A549 (cell line): ENCODE measurements at regions not wholly inside any gene's neighbourhood (a gene's known extent, or its start where the extent isn't known, plus 50 kb on each side); places are given as distances from the start of the nearest gene placed in this dataset.

Experiments
- ATAC-seq, 2 experiments: fragments of 200-7000 bp in 1 of 2; fragments of >200 bp in 1 of 2; cut with Nextera tagmentation in 1 of 2; cut with Tn5 transposase in 1 of 2; 3 replicates each; pipeline versions ENCODE4 v1.8.0 to v1.9.1; 2018 to 2020; ENCODE audit warnings: mild to moderate bottlenecking in 1 of 2, moderate library complexity in 1 of 2
- CTCF ChIA-PET: fragments of 300-600 bp; sonication (Branson Sonifier 250); formaldehyde crosslinking; extraction: SDS; loops from one replicate; lab custom pipeline; 2021; ENCODE audit warnings: antibody characterized with exemption, inconsistent platforms; lab: Yijun Ruan, JAX
- POLR2A ChIA-PET: fragments of 350-600 bp; formaldehyde crosslinking; extraction: SDS; loops from one replicate; lab custom pipeline; 2021; ENCODE audit warnings: antibody characterized with exemption, inconsistent platforms; lab: Yijun Ruan, JAX
- DNase-seq, 2 experiments: peaks; one replicate each; pipeline versions ENCODE4 v3.0.0 to v3.0.0-alpha.2; 2011 to 2016; ENCODE audit warnings: low read depth in 1 of 2, low spot score in 1 of 2
- FAIRE-seq: peaks from 2 replicates; lab custom pipeline; 2011; peaks lifted over from hg19 to GRCh38; lab: Jason Lieb, UNC
- H3K27ac ChIP-seq, 2 experiments: fragments of >200 bp; sonication (Bioruptor Twin); formaldehyde crosslinking; 3 replicates each; pipeline ENCODE4 v1.5.1; 2016 to 2017
- H3K4me1 ChIP-seq: fragments of >200 bp; sonication (Bioruptor Twin); formaldehyde crosslinking; 3 replicates; pipeline ENCODE4 v1.6.1; 2016
- H3K4me2 ChIP-seq: fragments of >200 bp; sonication (Bioruptor Twin); formaldehyde crosslinking; 3 replicates; pipeline ENCODE4 v1.6.1; 2016
- H3K4me3 ChIP-seq: fragments of >200 bp; sonication (Bioruptor Twin); formaldehyde crosslinking; 3 replicates; pipeline ENCODE4 v1.5.1; 2016
- H3K9me3 ChIP-seq: fragments of >200 bp; sonication (Bioruptor Twin); formaldehyde crosslinking; 3 replicates; pipeline ENCODE4 v1.6.1; 2016
- CEBPB ChIP-seq, 2 experiments: fragments of >200 bp in 1 of 2; sonication (Bioruptor Twin) in 1 of 2; formaldehyde crosslinking in 1 of 2; IDR thresholded peaks; 2 replicates each; pipeline ENCODE4 v1.6.1; 2012 to 2016
- ELK1 ChIP-seq: fragments of 150-350 bp; IDR thresholded peaks from 2 replicates; pipeline ENCODE4 v1.6.1; 2014; ENCODE audit warnings: low read depth, mild to moderate bottlenecking, low read length
- EP300 ChIP-seq, 2 experiments: fragments of >200 bp; sonication (Bioruptor Twin); formaldehyde crosslinking; IDR thresholded peaks; 2 replicates in 1 of 2; 3 replicates in 1 of 2; pipeline ENCODE4 v1.6.1; 2016 to 2017
- ESRRA ChIP-seq: fragments of 150-350 bp; IDR thresholded peaks from 2 replicates; pipeline ENCODE4 v1.6.1; 2014; ENCODE audit warnings: mild to moderate bottlenecking, low read length, borderline replicate concordance
- FOSL2 ChIP-seq, 2 experiments: fragments of 450-650 bp in 1 of 2; fragments of >200 bp in 1 of 2; sonication (Bioruptor Twin) in 1 of 2; formaldehyde crosslinking; IDR thresholded peaks; 2 replicates each; pipeline versions ENCODE4 v1.5.0 to v1.6.1; 2016 to 2020; ENCODE audit warnings: mild to moderate bottlenecking in 1 of 2, moderate library complexity in 1 of 2
- FOXS1 ChIP-seq: fragments of 250-450 bp; sonication (Bioruptor Pico); IDR thresholded peaks from 2 replicates; pipeline ENCODE4 v1.5.0; 2020; ENCODE audit warnings: mild to moderate bottlenecking, moderate library complexity
- GATA3 ChIP-seq: IDR thresholded peaks from 2 replicates; pipeline ENCODE4 v1.6.1; 2012; ENCODE audit warnings: borderline replicate concordance
- HOXB5 ChIP-seq: fragments of 250-450 bp; sonication (Bioruptor Pico); IDR thresholded peaks from 2 replicates; pipeline ENCODE4 v1.5.0; 2020; ENCODE audit warnings: mild to moderate bottlenecking, moderate library complexity
- KDM5A ChIP-seq: fragments of 200-600 bp; sonication (generic); IDR thresholded peaks from 2 replicates; pipeline ENCODE4 v1.6.1; 2016; ENCODE audit warnings: antibody characterized with exemption, mild to moderate bottlenecking
- MAFK ChIP-seq: fragments of 450-650 bp; IDR thresholded peaks from 2 replicates; pipeline ENCODE4 v1.6.1; 2014; ENCODE audit not compliant: partially characterized antibody
- MAX ChIP-seq: IDR thresholded peaks from 2 replicates; pipeline ENCODE4 v1.6.1; 2012
- MAZ ChIP-seq: fragments of 150-350 bp; IDR thresholded peaks from 2 replicates; pipeline ENCODE4 v1.6.1; 2014; ENCODE audit warnings: antibody characterized with exemption, low read depth, low read length, borderline replicate concordance
- MYC ChIP-seq: IDR thresholded peaks from 2 replicates; pipeline ENCODE4 v1.6.1; 2012; ENCODE audit warnings: mild to moderate bottlenecking, inconsistent platforms, low read length, improper control_type of control experiment, borderline replicate concordance
- NPAS2 ChIP-seq: fragments of 250-450 bp; sonication (Bioruptor Pico); IDR thresholded peaks from 2 replicates; pipeline ENCODE4 v1.8.0; 2022; ENCODE audit warnings: mild to moderate bottlenecking, moderate library complexity, borderline replicate concordance
- PBX3 ChIP-seq: IDR thresholded peaks from 2 replicates; pipeline ENCODE4 v1.6.1; 2012
- PHF8 ChIP-seq: fragments of 200-600 bp; sonication (generic); IDR thresholded peaks from 2 replicates; pipeline ENCODE4 v1.6.1; 2016; ENCODE audit warnings: low read depth, mild to moderate bottlenecking, antibody characterized with exemption, moderate library complexity, borderline replicate concordance
- POLR2AphosphoS2 ChIP-seq: conservative IDR thresholded peaks from 2 replicates; pipeline ENCODE4 v1.6.1; 2012; ENCODE audit warnings: low read length, improper control_type of control experiment, inconsistent platforms
- RAD21 ChIP-seq, 2 experiments: fragments of >200 bp in 1 of 2; sonication (Bioruptor Twin) in 1 of 2; formaldehyde crosslinking in 1 of 2; IDR thresholded peaks in 1 of 2; conservative IDR thresholded peaks in 1 of 2; 2 replicates in 1 of 2; 3 replicates in 1 of 2; pipeline ENCODE4 v1.6.1; 2012 to 2018; ENCODE audit warnings: inconsistent platforms in 1 of 2
- RARB ChIP-seq: fragments of 250-450 bp; sonication (Bioruptor Pico); IDR thresholded peaks from 2 replicates; pipeline ENCODE4 v1.8.0; 2021; ENCODE audit warnings: mild to moderate bottlenecking, moderate library complexity
- RCOR1 ChIP-seq: fragments of 150-350 bp; IDR thresholded peaks from 2 replicates; pipeline ENCODE4 v1.6.1; 2014; ENCODE audit warnings: antibody characterized with exemption, low read length, low read depth
- SREBF2 ChIP-seq: fragments of 450-650 bp; IDR thresholded peaks from 2 replicates; pipeline ENCODE4 v1.6.1; 2014; ENCODE audit warnings: mild to moderate bottlenecking, moderate library complexity
- TP53 ChIP-seq: fragments of 250-450 bp; sonication (Bioruptor Pico); IDR thresholded peaks from 2 replicates; pipeline ENCODE4 v1.5.0; 2021; ENCODE audit warnings: mild to moderate bottlenecking, moderate library complexity
- ZNF302 ChIP-seq: fragments of 250-450 bp; sonication (Bioruptor Pico); IDR thresholded peaks from 2 replicates; pipeline ENCODE4 v1.9.0; 2021; ENCODE audit warnings: inconsistent platforms, mild to moderate bottlenecking, moderate library complexity
- WGBS: methylation state at CpG from one replicate; pipeline ENCODE4 v1.1.6; 2017; ENCODE audit errors: missing lambda C conversion rate; 5-methylcytosine and 5-hydroxymethylcytosine counted together

GRCh38 chr16:65790768-65791167 lies 575.7 kb upstream of the CDH5 start:
- ChIA-PET CTCF (no interaction called here), POLR2A (no interaction called here)
- no peak for DNase-seq
- no peak for ATAC-seq
- no peak for FAIRE-seq
- Histone ChIP-seq H3K9me3 (no peaks in the 10 kb centered on the region), H3K4me2 (no peak overlapping the region), H3K27ac (no peak overlapping the region), H3K4me3 (no peak overlapping the region), H3K4me1 (no peaks in the 10 kb centered on the region)
- TF ChIP-seq CEBPB (IDR thresholded peaks at IDR 0.05) (no peak), SREBF2 (no peak), GATA3 (no peak)
- 8% methylated on average over 2 of the region's 2 CpGs for WGBS

GRCh38 chr16:65789161-65789945 lies 577.1 kb upstream of the CDH5 start:
- WGBS = 72% methylated on average over 2 of the region's 2 CpGs
- FAIRE-seq (no peak), DNase-seq (no peak), ATAC-seq (no peak)
- no peaks in the 10 kb centered on the region for H3K9me3 ChIP-seq
- no peaks in the 10 kb centered on the region for H3K4me1 ChIP-seq
- TF ChIP-seq FOSL2 (IDR thresholded peaks at IDR 0.05) (no peak), FOSL2 (CRISPR knock-in tag; IDR thresholded peaks at IDR 0.05) (no peak), RARB (CRISPR knock-in tag) (no peak), HOXB5 (CRISPR knock-in tag) (no peak), SREBF2 (no peak)
- no peak overlapping the region for H3K4me3 ChIP-seq
- H3K27ac ChIP-seq = no peak overlapping the region
- H3K4me2 ChIP-seq = no peak overlapping the region
- POLR2A ChIA-PET = no interaction called here
- CTCF ChIA-PET = no interaction called here

GRCh38 chr16:65788434-65789140 lies 577.9 kb upstream of the CDH5 start:
- no peak overlapping the region for H3K4me2 ChIP-seq
- DNase-seq = no peak
- WGBS = 3% methylated on average over 4 of the region's 4 CpGs
- ATAC-seq = no peak
- TF ChIP-seq MYC (no peak), POLR2AphosphoS2 (no peak), ESRRA (no peak), NPAS2 (CRISPR knock-in tag) (no peak), TP53 (no peak), FOXS1 (CRISPR knock-in tag) (no peak), PHF8 (no peak), ELK1 (no peak), MAX (no peak), GATA3 (no peak), ZNF302 (CRISPR knock-in tag) (no peak), MAZ (no peak), PBX3 (no peak), RAD21 (conservative IDR thresholded peaks at IDR 0.05 in 1 of 2, IDR thresholded peaks at IDR 0.05 in 1 of 2) (no peak), KDM5A (no peak), EP300 (IDR thresholded peaks at IDR 0.05) (no peak), RCOR1 (no peak), MAFK (no peak)
- TF ChIP-seq, all 56 proteins: peak for 0
- H3K4me3 ChIP-seq = no peak overlapping the region
- no peaks in the 10 kb centered on the region for H3K9me3 ChIP-seq
- no peak overlapping the region for H3K27ac ChIP-seq
- ChIA-PET POLR2A (no interaction called here), CTCF (no interaction called here)
- FAIRE-seq = no peak
- no peaks in the 10 kb centered on the region for H3K4me1 ChIP-seq
